ENCODE measurements at regions not wholly inside any gene's neighbourhood (a gene's known extent, or its start where the extent isn't known, plus 50 kb on each side); places are given as distances from the start of the nearest gene placed in this dataset.

DNA sequence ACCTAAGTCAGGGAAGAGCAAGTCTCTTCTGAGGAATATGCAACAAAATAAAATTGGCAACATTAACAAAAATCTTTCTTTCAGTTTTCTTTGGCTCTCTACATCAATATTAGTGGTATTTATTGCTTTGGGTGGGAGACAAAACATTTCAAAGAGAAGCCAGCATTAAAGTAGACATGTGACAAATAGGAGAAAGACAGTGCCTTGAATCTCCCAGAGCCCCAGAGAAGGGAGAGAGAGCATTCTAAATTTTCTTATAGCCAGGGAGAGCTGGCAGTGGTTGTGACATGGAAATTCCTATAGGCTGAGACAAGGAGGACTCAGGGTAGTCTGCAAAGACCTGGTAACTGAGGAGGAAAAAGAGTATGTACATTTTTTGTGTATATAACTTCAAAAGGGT, 79.4 kb upstream of the NREP start:
- TF ChIP-seq, protein P1, sequence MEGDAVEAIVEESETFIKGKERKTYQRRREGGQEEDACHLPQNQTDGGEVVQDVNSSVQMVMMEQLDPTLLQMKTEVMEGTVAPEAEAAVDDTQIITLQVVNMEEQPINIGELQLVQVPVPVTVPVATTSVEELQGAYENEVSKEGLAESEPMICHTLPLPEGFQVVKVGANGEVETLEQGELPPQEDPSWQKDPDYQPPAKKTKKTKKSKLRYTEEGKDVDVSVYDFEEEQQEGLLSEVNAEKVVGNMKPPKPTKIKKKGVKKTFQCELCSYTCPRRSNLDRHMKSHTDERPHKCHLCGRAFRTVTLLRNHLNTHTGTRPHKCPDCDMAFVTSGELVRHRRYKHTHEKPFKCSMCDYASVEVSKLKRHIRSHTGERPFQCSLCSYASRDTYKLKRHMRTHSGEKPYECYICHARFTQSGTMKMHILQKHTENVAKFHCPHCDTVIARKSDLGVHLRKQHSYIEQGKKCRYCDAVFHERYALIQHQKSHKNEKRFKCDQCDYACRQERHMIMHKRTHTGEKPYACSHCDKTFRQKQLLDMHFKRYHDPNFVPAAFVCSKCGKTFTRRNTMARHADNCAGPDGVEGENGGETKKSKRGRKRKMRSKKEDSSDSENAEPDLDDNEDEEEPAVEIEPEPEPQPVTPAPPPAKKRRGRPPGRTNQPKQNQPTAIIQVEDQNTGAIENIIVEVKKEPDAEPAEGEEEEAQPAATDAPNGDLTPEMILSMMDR (IDR thresholded peaks at IDR 0.05), result no peak
- TF ChIP-seq POLR2A (IDR thresholded peaks at IDR 0.05), result no peak
- no peak for TF ChIP-seq POLR2AphosphoS5 (IDR thresholded peaks at IDR 0.05; ENCODE audit: insufficient read depth in 1 of 2, low read depth in 1 of 2)

All from vagina (tissue), 2 donors.